HepG2 (cell line): ENCODE measurements at regions not wholly inside any gene's neighbourhood (a gene's known extent, or its start where the extent isn't known, plus 50 kb on each side); places are given as distances from the start of the nearest gene placed in this dataset.

ENCODE experiments used
- CHCHD3 ChIP-seq: sonication (generic); formaldehyde crosslinking; IDR thresholded peaks from 2 replicates; pipeline ENCODE4 v1.8.0; 2022; ENCODE audit warnings: mild to moderate bottlenecking, missing genetic modification reagents, moderate library complexity
- ESRRA ChIP-seq: sonication (generic); formaldehyde crosslinking; IDR thresholded peaks from 2 replicates; pipeline ENCODE4 v1.5.1; 2020; ENCODE audit warnings: mild to moderate bottlenecking, low read depth, missing genetic modification reagents
- FOSL1 ChIP-seq: sonication (generic); formaldehyde crosslinking; IDR thresholded peaks from 2 replicates; pipeline ENCODE4 v1.9.0; 2021; ENCODE audit warnings: missing genetic modification reagents, borderline replicate concordance
- HOXA7 ChIP-seq: sonication (generic); formaldehyde crosslinking; IDR thresholded peaks from 2 replicates; pipeline ENCODE4 v1.8.1; 2022; ENCODE audit warnings: mild to moderate bottlenecking, missing genetic modification reagents, moderate library complexity
- HOXD1 ChIP-seq: sonication (generic); formaldehyde crosslinking; IDR thresholded peaks from 2 replicates; pipeline ENCODE4 v1.5.0; 2020; ENCODE audit warnings: missing genetic modification reagents
- KLF16 ChIP-seq, 2 experiments: sonication (generic) in 1 of 2; formaldehyde crosslinking in 1 of 2; IDR thresholded peaks; 2 replicates each; pipeline versions ENCODE4 v1.6.1 to v1.8.0; 2016 to 2023; ENCODE audit warnings: missing genetic modification reagents in 2 of 2, missing compliant biosample characterization in 1 of 2
- MBD4 ChIP-seq: IDR thresholded peaks from 2 replicates; pipeline ENCODE4 v1.6.1; 2012; ENCODE audit warnings: low read length, inconsistent platforms, borderline replicate concordance
- MYNN ChIP-seq: sonication (generic); formaldehyde crosslinking; IDR thresholded peaks from 2 replicates; pipeline ENCODE4 v1.4.0; 2020; ENCODE audit warnings: mild to moderate bottlenecking, low read depth, missing genetic modification reagents
- PAWR ChIP-seq: sonication (generic); formaldehyde crosslinking; IDR thresholded peaks from 2 replicates; pipeline ENCODE4 v1.4.0; 2020; ENCODE audit warnings: missing genetic modification reagents, mild to moderate bottlenecking, borderline replicate concordance
- PCBP1 ChIP-seq: fragments of 200-400 bp; formaldehyde crosslinking; IDR thresholded peaks from 2 replicates; pipeline ENCODE4 v1.6.1; 2017; ENCODE audit warnings: mild to moderate bottlenecking, low read depth, low read length, borderline replicate concordance
- PHF5A ChIP-seq: IDR thresholded peaks from one replicate; pipeline ENCODE4 v1.6.1; 2018; ENCODE audit warnings: low read depth, missing genetic modification reagents; ENCODE audit not compliant: unreplicated experiment
- RBAK ChIP-seq: sonication (generic); formaldehyde crosslinking; IDR thresholded peaks from 2 replicates; pipeline ENCODE4 v1.5.1; 2020; ENCODE audit warnings: mild to moderate bottlenecking, missing genetic modification reagents
- SAP130 ChIP-seq: IDR thresholded peaks from 2 replicates; pipeline ENCODE4 v1.6.1; 2016; ENCODE audit warnings: low read depth
- SKI ChIP-seq: fragments of 450-650 bp; IDR thresholded peaks from one replicate; pipeline ENCODE4 v1.6.1; 2018; ENCODE audit warnings: mild to moderate bottlenecking; ENCODE audit not compliant: partially characterized antibody
- SMC3 ChIP-seq: IDR thresholded peaks from 2 replicates; pipeline ENCODE4 v1.6.1; 2011; ENCODE audit warnings: low read length, improper control_type of control experiment
- SRF ChIP-seq: IDR thresholded peaks from 2 replicates; pipeline ENCODE4 v1.6.1; 2011; ENCODE audit warnings: mild to moderate bottlenecking, low read depth, low read length, moderate library complexity
- TAF1 ChIP-seq: sonication (generic); formaldehyde crosslinking; IDR thresholded peaks from 2 replicates; pipeline ENCODE4 v1.4.0; 2020; ENCODE audit warnings: missing genetic modification reagents
- TBX2 ChIP-seq: sonication (generic); formaldehyde crosslinking; IDR thresholded peaks from 2 replicates; pipeline ENCODE4 v1.5.0; 2020; ENCODE audit warnings: missing genetic modification reagents, mild to moderate bottlenecking, borderline replicate concordance
- TOPORS ChIP-seq: sonication (generic); formaldehyde crosslinking; IDR thresholded peaks from 2 replicates; pipeline ENCODE4 v1.8.0; 2023; ENCODE audit warnings: mild to moderate bottlenecking, missing genetic modification reagents
- YY1 ChIP-seq: IDR thresholded peaks from 2 replicates; pipeline ENCODE4 v1.6.1; 2011; ENCODE audit warnings: low read length, low read depth, moderate library complexity, mild to moderate bottlenecking; ENCODE audit not compliant: insufficient read depth, insufficient replicate concordance
- ZBTB7A ChIP-seq: sonication (generic); formaldehyde crosslinking; IDR thresholded peaks from 2 replicates; pipeline ENCODE4 v1.8.0; 2022; ENCODE audit warnings: mild to moderate bottlenecking, missing genetic modification reagents
- ZKSCAN8 ChIP-seq: IDR thresholded peaks from 2 replicates; pipeline ENCODE4 v1.6.1; 2016; ENCODE audit warnings: borderline replicate concordance, missing genetic modification reagents, missing compliant biosample characterization
- ZNF24 ChIP-seq: fragments of 450-650 bp; IDR thresholded peaks from 2 replicates; pipeline ENCODE4 v1.6.1; 2017; ENCODE audit warnings: antibody characterized with exemption, mild to moderate bottlenecking
- ZNF263 ChIP-seq: sonication (generic); formaldehyde crosslinking; IDR thresholded peaks from 2 replicates; pipeline ENCODE4 v1.4.0; 2020; ENCODE audit warnings: missing genetic modification reagents
- ZNF333 ChIP-seq: sonication (generic); formaldehyde crosslinking; IDR thresholded peaks from 2 replicates; pipeline ENCODE4 v1.4.0; 2020; ENCODE audit warnings: mild to moderate bottlenecking, missing genetic modification reagents, borderline replicate concordance
- ZNF441 ChIP-seq: sonication (generic); formaldehyde crosslinking; IDR thresholded peaks from 2 replicates; pipeline ENCODE4 v1.7.0; 2021; ENCODE audit warnings: missing genetic modification reagents, borderline replicate concordance
- ZNF615 ChIP-seq: sonication (generic); formaldehyde crosslinking; IDR thresholded peaks from 2 replicates; pipeline ENCODE4 v1.5.0; 2020; ENCODE audit warnings: mild to moderate bottlenecking, missing genetic modification reagents, borderline replicate concordance
- ZNF720 ChIP-seq: sonication (generic); formaldehyde crosslinking; IDR thresholded peaks from 2 replicates; pipeline ENCODE4 v1.4.0; 2020; ENCODE audit warnings: missing genetic modification reagents
- ZNF781 ChIP-seq: sonication (generic); formaldehyde crosslinking; IDR thresholded peaks from 2 replicates; pipeline ENCODE4 v1.5.1; 2020; ENCODE audit warnings: borderline replicate concordance, mild to moderate bottlenecking, missing genetic modification reagents; ENCODE audit errors: not compliant biosample characterization
- ZNF788 ChIP-seq: sonication (generic); formaldehyde crosslinking; IDR thresholded peaks from 2 replicates; pipeline ENCODE4 v1.5.0; 2020; ENCODE audit warnings: mild to moderate bottlenecking, missing genetic modification reagents, borderline replicate concordance
- TF ChIP-seq, protein P1 (sequence below): sonication (generic); formaldehyde crosslinking; IDR thresholded peaks from 2 replicates; pipeline ENCODE4 v1.4.0; 2020; ENCODE audit warnings: mild to moderate bottlenecking, missing genetic modification reagents
- TF ChIP-seq, protein P2 (sequence below): IDR thresholded peaks from 2 replicates; pipeline ENCODE4 v1.6.1; 2018; ENCODE audit warnings: missing genetic modification reagents

DNA sequence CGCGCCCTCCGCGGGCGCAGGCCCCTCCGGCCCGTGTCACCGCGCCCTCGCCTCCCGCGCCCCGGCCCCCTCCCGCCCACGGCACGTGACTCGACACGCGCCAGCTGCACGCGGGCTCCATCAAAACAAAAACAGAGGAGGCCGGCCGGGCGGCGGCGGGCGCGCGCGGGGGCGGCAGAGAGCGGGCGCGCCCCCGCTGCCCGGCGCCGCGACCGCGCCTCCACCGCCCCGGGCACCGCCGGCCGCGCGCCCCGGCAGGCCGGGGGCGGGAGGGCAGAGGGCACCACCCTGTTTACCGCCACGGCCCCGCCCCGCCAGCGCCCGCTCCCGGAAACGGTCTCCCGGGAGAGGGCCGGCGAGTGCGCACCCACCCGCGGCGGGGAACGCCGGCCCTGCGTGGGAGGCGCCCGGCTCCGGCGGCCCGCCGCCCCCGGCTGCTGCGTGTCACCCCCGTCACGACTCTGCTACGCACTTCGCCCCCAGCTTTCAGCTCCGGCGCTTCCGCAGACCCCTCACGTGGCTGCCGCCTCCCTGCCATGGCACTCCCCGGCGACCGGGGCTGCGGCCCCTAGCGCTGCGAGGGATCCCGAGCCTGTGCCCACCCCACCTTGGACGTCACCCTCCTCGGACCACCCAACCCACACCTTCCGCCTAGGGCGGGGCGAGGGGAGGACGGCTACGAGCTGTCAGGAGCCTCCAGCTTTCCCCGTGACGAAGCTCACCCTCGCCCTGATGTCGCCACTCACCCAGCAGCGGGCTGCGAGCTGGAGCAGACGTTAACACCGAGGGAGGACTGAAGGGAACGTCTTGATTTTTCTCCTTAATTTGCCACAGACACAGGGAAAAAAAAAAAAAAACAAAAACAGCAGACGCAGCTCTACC is 221.6 kb upstream of the MKLN1 start (continued):
- peak; percentile 51; the same call in 1 of the 2 replicates for TF ChIP-seq TOPORS (CRISPR knock-in tag)
- TF ChIP-seq ZBTB7A = peak; percentile 23; the same call in 1 of the 2 replicates
- TF ChIP-seq ZNF720 = no peak
- TF ChIP-seq ZNF441 (CRISPR knock-in tag) = peak; percentile 86
- TF ChIP-seq FOSL1 (CRISPR knock-in tag) = no peak
- TF ChIP-seq, protein P1, sequence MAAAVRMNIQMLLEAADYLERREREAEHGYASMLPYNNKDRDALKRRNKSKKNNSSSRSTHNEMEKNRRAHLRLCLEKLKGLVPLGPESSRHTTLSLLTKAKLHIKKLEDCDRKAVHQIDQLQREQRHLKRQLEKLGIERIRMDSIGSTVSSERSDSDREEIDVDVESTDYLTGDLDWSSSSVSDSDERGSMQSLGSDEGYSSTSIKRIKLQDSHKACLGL = peak; percentile 77
- no peak for TF ChIP-seq ZNF615 (CRISPR knock-in tag)
- TF ChIP-seq CHCHD3 (CRISPR knock-in tag) = no peak
- peak; percentile 38 for TF ChIP-seq YY1
- peak; percentile 90 for TF ChIP-seq ZNF263 (CRISPR knock-in tag)
- TF ChIP-seq, protein P2, sequence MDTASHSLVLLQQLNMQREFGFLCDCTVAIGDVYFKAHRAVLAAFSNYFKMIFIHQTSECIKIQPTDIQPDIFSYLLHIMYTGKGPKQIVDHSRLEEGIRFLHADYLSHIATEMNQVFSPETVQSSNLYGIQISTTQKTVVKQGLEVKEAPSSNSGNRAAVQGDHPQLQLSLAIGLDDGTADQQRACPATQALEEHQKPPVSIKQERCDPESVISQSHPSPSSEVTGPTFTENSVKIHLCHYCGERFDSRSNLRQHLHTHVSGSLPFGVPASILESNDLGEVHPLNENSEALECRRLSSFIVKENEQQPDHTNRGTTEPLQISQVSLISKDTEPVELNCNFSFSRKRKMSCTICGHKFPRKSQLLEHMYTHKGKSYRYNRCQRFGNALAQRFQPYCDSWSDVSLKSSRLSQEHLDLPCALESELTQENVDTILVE (CRISPR knock-in tag) = no peak; the same call in 1 of the 2 replicates
- TF ChIP-seq ESRRA (CRISPR knock-in tag) = peak; percentile 58; the same call in 1 of the 2 replicates
- peak; percentile 41; the same call in 1 of the 2 replicates for TF ChIP-seq HOXD1 (CRISPR knock-in tag)
- TF ChIP-seq ZNF333 (CRISPR knock-in tag) = no peak
- no peak; a peak in 1 of 4 replicates for TF ChIP-seq KLF16 (CRISPR knock-in tag; IDR thresholded peaks at IDR 0.05)
- no peak for TF ChIP-seq HOXA7 (CRISPR knock-in tag)
- no peak for TF ChIP-seq ZNF781
- peak; percentile 77 for TF ChIP-seq TBX2
- no peak for TF ChIP-seq MYNN
- TF ChIP-seq ZNF24 = no peak
- TF ChIP-seq SRF = no peak
- no peak for TF ChIP-seq PAWR (CRISPR knock-in tag)
- TF ChIP-seq SKI = peak; percentile 34
- TF ChIP-seq ZKSCAN8 = no peak
- peak; percentile 51; the same call in 1 of the 2 replicates for TF ChIP-seq TAF1 (CRISPR knock-in tag)
- TF ChIP-seq ZNF788 (CRISPR knock-in tag) = peak; percentile 77; the same call in 1 of the 2 replicates
- TF ChIP-seq SAP130 (CRISPR knock-in tag) = peak; percentile 85
- TF ChIP-seq SMC3 = no peak
- TF ChIP-seq PHF5A (CRISPR knock-in tag) = no peak
- TF ChIP-seq MBD4 = no peak
- TF ChIP-seq PCBP1 = no peak
- no peak for TF ChIP-seq RBAK (CRISPR knock-in tag)
